Brain microvascular endothelial cell (primary cell): ENCODE measurements at regions not wholly inside any gene's neighbourhood (a gene's known extent, or its start where the extent isn't known, plus 50 kb on each side); places are given as distances from the start of the nearest gene placed in this dataset.

Experiments used
- DNase-seq: peaks from one replicate; pipeline ENCODE4 v3.0.0-alpha.2; 2020
- H3K27ac ChIP-seq: fragments of 250-450 bp; sonication (Bioruptor Pico); 2 replicates; pipeline ENCODE4 v1.5.1; 2020; ENCODE audit warnings: mild to moderate bottlenecking, moderate library complexity
- H3K27me3 ChIP-seq: fragments of 250-450 bp; sonication (Bioruptor Pico); replicated peaks from 2 replicates; pipeline ENCODE4 v1.5.1; 2020; ENCODE audit warnings: mild to moderate bottlenecking
- H3K36me3 ChIP-seq: fragments of 250-450 bp; sonication (Bioruptor Pico); replicated peaks from 2 replicates; pipeline ENCODE4 v1.5.1; 2020; ENCODE audit warnings: mild to moderate bottlenecking
- H3K4me3 ChIP-seq: 2 replicates; pipeline ENCODE4 v1.5.1; 2011; ENCODE audit warnings: low read depth, mild to moderate bottlenecking, control low read depth, low read length, moderate library complexity
- CTCF ChIP-seq: IDR thresholded peaks from 2 replicates; pipeline ENCODE4 v1.5.1; 2011; ENCODE audit warnings: low read depth, mild to moderate bottlenecking, moderate library complexity, low read length, control low read depth, inconsistent platforms; ENCODE audit errors: missing control alignments
- in situ Hi-C: cut with HindIII; loops from 2 replicates; pipeline ENCODE4 v1.10.0; 2017; ENCODE audit warnings: low sequenced_read_pairs, low pct_ligation_motif_present

- Histone ChIP-seq H3K27me3 (no peaks in the 10 kb centered on the region), H3K27ac (no peak overlapping the region), H3K36me3 (no peaks in the 10 kb centered on the region), H3K4me3 (no peak overlapping the region)
- no peak for TF ChIP-seq CTCF
- DNase-seq = no peak
- in situ Hi-C loops = no loop called here
Observed at GRCh38 chr4:189499696-189500095, 441.0 kb upstream of the FRG1 start.

GRCh38 chr4:189500970-189501369, 439.7 kb upstream of the FRG1 start:
- H3K4me3 ChIP-seq = no peak overlapping the region
- H3K27ac ChIP-seq = no peak overlapping the region
- in situ Hi-C loops = no loop called here
- no peak for TF ChIP-seq CTCF
- no peaks in the 10 kb centered on the region for H3K27me3 ChIP-seq
- no peak for DNase-seq
- H3K36me3 ChIP-seq = no peaks in the 10 kb centered on the region

- no peak for DNase-seq
- in situ Hi-C loops = no loop called here
- TF ChIP-seq CTCF = no peak
Observed at GRCh38 chr4:189502841-189503435, 437.7 kb upstream of the FRG1 start.

GRCh38 chr4:189504220-189504619, 436.5 kb upstream of the FRG1 start:
- no peak for DNase-seq
- no peaks in the 10 kb centered on the region for H3K27me3 ChIP-seq
- in situ Hi-C loops = no loop called here
- no peaks in the 10 kb centered on the region for H3K36me3 ChIP-seq
- H3K27ac ChIP-seq = no peak overlapping the region
- TF ChIP-seq CTCF = no peak
- H3K4me3 ChIP-seq = no peak overlapping the region

More at GRCh38 chr4:189502841-189503435, 437.7 kb upstream of the FRG1 start:
- no peak overlapping the region for H3K27ac ChIP-seq
- H3K4me3 ChIP-seq = no peak overlapping the region
- H3K36me3 ChIP-seq = no peaks in the 10 kb centered on the region
- H3K27me3 ChIP-seq = no peaks in the 10 kb centered on the region

- Histone ChIP-seq H3K27me3 (no peaks in the 10 kb centered on the region), H3K36me3 (no peaks in the 10 kb centered on the region), H3K27ac (no peak overlapping the region), H3K4me3 (no peak overlapping the region)
- DNase-seq = no peak
- in situ Hi-C loops = no loop called here
- TF ChIP-seq CTCF = no peak
Observed at GRCh38 chr4:189505380-189505779, 435.3 kb upstream of the FRG1 start.

GRCh38 chr4:189506080-189506479, 434.6 kb upstream of the FRG1 start:
- Histone ChIP-seq H3K36me3 (no peaks in the 10 kb centered on the region), H3K4me3 (no peak overlapping the region), H3K27me3 (no peaks in the 10 kb centered on the region), H3K27ac (no peak overlapping the region)
- TF ChIP-seq CTCF = no peak
- in situ Hi-C loops = no loop called here
- DNase-seq = no peak
